ENCODE measurements at regions not wholly inside any gene's neighbourhood (a gene's known extent, or its start where the extent isn't known, plus 50 kb on each side); places are given as distances from the start of the nearest gene placed in this dataset.

DNA sequence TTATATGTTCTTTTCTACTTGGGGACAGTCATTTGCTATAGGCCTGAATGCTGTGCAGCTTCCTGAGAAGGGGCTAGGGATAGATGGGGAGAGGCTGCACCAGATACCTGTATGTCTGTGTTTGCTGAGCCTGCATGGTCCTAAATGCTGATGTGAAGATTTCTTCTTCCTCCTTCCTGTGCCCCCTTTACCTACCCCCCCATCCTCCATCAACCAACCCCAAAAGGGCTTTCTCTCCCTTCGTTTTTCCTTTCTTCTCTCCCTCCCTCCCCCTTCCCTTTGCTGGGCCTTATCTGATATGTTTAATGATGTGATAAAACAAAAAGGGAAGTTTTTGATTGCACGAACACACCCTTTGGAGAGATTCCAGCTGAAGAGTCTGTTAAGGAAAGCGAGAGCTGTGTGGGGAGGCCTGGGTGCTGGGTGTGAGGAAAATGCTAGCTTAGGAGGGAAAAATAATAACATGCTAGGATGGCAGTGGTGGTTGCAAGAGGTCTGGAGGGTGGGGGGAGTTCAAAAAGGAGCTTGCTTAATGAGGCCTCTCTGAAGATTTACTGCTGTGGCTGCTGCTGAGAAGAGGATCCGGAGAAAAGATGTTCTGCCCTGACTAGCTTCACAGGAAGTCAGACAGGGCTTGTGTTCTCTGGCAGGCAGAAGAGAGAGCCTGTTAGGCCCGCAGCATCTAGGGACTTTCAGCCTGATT lies 101.8 kb downstream of the SAMD9 start:
- TF ChIP-seq, protein P1, sequence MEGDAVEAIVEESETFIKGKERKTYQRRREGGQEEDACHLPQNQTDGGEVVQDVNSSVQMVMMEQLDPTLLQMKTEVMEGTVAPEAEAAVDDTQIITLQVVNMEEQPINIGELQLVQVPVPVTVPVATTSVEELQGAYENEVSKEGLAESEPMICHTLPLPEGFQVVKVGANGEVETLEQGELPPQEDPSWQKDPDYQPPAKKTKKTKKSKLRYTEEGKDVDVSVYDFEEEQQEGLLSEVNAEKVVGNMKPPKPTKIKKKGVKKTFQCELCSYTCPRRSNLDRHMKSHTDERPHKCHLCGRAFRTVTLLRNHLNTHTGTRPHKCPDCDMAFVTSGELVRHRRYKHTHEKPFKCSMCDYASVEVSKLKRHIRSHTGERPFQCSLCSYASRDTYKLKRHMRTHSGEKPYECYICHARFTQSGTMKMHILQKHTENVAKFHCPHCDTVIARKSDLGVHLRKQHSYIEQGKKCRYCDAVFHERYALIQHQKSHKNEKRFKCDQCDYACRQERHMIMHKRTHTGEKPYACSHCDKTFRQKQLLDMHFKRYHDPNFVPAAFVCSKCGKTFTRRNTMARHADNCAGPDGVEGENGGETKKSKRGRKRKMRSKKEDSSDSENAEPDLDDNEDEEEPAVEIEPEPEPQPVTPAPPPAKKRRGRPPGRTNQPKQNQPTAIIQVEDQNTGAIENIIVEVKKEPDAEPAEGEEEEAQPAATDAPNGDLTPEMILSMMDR (IDR thresholded peaks at IDR 0.05; ENCODE audit: low read length), result no peak
- no peak for TF ChIP-seq EZH2phosphoT487 (IDR thresholded peaks at IDR 0.05; ENCODE audit: low read length)
- TF ChIP-seq EZH2 (optimal IDR thresholded peaks at IDR 0.05; ENCODE audit: low read depth, low read length), result no peak

Measured in MM.1S (cell line).